NCI-H82 treated with DMSO at 0.1 percent for 48 hours (cell line): ENCODE measurements at regions not wholly inside any gene's neighbourhood (a gene's known extent, or its start where the extent isn't known, plus 50 kb on each side); places are given as distances from the start of the nearest gene placed in this dataset.
"Not testable (repeated sequence)": the region's sequence is repeated elsewhere in the genome, so short reads cannot be mapped to it uniquely, and the experiment has no call there.

ENCODE experiments used
- DNase-seq: peaks from one replicate; lab custom pipeline; 2025; ENCODE audit not compliant: unreplicated experiment; lab: John Stamatoyannopoulos, UW

DNA sequence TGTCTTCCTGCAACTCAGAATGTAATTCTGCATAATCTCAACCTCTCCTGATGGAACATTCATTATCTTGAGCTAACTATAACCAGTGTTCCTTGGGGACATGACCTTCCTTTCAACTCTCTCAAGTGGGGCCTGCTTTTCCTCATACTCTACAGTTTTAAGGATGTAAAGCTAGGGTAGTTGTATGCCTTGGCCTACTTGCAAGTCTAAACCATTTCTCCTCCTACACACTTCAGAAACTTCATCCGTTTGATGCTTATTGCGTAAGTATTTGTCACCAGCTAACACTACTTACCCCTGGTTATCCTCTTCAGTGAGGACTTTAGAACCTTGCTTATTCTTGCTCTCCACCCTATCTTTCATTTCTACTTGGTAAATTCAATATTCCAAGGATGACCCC is 548.9 kb downstream of the HINT1 start:
- DNase-seq = no peak

DNA sequence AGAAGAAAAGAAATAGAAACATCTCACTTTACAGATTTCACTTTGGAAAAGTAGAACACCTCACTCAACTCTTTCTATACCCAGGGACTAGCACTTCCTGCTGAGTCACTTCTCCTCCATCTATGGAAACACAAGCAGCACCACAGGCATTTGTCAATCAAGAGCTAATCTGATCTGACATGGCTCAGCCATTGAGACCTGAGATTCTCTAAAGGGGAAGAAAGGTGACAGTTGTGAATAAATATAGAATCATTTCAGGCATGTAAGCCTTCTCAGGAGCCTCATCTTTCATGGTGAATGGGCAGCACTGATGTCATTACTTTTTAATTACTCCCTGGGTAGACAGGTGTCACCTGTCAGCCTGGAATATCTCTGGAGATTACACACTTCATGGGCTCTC is 559.8 kb downstream of the HINT1 start:
- DNase-seq = no peak

DNA sequence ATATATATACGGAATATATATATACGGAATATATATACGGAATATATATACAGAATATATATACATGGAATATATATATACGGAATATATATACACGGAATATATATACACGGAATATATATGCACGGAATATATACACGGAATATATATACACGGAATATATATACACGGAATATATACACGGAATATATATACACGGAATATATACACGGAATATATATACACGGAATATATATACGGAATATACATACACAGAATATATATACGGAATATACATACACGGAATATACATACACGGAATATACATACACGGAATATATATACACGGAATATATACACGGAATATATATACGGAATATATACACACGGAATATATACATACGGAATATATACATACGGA is 568.4 kb downstream of the HINT1 start:
- not testable (repeated sequence) for DNase-seq

DNA sequence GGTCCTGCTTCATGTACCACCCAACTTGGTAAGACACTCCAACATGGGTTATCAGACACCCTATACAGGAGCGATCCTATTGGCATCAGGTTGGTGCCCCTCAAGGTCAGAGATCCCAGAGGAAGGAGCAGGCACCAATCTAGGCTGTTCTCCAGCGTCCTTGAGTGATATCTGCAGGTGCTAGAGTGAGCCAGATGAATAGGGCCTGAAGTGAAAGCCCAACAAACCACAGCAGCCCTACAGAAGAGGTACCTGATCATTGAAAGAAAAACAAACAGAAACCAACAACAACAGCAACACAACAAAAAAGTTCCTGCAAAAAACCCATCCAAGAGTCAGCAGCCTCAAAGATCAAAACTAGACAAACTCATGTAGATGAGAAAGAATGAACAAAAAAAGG is 584.8 kb downstream of the HINT1 start:
- DNase-seq = no peak

DNA sequence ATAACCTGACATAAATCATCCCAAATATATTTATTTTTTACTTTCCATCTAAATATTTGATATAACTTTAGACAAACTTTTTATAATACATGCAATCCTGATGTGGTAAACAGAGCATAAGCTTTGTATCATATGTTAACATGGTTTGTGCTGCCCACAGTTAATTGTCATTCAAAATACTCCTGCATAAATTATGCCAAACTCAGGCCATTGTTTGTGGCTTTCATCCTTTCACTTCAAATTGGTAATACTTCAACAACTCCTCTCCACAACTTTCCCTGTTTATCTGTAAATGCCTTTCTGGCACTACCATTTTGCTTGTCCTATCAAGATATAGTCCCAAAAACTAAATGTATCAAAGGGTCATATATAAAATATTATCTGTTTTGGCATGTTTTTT is 586.7 kb downstream of the HINT1 start:
- DNase-seq = no peak

DNA sequence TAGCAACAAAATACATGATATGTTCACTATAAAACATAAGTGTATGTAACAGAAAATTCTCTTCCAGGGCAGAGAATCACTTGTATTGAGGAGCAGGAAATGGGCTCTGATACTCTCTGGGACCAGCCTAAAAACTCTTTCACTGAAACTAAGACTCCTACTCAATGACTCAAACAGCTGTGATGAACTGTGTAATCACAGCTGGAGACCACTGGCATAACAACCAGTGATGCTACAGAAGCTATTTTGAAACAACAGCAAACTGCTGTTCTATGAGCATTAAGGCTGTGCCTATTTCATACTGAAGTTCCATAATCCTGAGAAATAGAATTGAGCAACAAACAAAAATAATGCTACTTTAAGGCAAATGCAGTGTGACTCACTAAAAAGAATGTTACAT is 594.0 kb downstream of the HINT1 start:
- no peak for DNase-seq

DNA sequence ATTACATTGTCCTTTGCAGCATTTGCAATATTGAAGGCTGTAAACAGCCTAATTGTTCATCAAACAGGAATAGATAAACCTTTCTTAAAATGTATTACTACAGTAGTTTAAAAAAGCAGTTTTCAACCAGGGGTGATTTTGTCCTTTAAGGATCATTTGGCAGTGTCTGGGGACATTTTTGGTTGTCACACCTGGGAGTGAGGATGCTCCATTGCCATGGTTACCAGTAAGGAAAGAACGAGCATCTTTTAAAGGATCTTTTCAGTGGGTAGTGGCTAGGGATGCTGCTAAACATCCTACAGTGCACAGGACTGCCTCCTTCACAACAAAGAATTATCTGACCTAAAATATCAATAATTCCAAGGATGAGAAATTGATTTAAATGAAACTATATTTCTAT is 596.3 kb downstream of the HINT1 start:
- no peak for DNase-seq

DNA sequence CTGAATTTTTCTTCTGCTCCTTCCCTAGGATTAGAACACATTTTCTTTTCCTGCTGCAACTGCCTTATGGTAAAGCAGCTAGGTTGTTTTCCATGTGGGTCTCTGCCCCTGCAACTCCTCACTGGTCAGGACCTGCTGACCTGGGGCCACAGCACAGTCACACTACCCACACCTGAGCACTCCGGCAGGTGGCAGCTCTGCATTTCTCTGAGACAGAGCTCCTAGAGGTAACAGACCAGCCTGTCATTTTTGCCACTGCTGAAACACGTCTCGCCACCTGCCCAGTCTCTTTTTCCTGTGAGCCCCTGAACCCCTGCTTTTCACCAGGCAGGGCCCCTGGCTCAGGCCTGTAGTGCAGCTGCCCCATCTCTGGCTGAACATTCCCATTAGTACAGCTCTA is 609.6 kb downstream of the HINT1 start:
- no peak for DNase-seq

DNA sequence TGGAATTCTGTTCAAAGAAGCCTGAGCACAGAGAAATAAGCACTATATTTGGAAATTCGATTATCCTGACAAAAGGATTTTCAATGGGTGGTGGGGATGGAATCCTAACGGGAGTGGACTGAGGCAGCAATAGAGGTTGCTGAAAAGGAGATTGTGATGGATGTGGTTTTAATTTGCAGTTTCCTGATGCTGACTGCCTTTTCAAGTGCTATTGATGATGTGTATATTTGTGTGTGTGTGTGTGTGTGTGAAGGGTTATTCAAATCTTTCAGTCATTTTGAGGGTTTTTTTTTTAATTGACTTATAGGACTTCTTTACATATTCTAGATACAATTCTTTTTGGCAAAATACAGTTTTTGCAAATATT is 614.5 kb downstream of the HINT1 start:
- no peak for DNase-seq

DNA sequence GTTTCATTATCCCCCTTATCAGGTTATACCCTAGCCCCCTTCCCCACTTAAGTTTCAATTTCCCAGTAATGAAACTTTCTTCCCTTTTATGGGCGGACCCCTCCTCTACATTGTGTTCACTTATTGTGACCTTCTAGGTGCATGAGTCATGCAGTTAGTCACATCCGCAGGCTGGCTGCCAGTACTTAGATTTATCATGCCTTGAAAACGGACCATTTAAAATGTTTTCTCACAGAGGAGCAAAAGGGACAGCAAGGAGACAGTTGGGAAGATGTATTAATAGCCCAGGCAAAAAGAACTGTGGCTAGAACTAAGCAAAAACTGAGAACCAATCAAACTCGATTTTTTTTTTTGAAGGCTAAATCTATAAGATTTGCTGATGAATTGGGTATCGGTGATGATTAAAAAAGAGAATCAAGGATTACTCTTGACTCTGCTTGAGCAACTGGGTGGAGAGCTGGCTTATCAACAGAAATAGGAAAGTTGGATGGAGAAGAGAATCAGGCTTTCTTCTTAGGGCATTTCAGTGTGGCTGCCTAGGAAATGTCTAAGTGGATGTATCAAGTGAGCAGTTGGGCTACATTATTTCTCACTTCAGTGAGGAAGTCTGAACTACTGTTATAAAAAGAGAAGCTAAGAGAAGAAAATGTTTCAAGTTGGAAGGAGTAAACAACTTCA is 615.0 kb downstream of the HINT1 start:
- DNase-seq = no peak

DNA sequence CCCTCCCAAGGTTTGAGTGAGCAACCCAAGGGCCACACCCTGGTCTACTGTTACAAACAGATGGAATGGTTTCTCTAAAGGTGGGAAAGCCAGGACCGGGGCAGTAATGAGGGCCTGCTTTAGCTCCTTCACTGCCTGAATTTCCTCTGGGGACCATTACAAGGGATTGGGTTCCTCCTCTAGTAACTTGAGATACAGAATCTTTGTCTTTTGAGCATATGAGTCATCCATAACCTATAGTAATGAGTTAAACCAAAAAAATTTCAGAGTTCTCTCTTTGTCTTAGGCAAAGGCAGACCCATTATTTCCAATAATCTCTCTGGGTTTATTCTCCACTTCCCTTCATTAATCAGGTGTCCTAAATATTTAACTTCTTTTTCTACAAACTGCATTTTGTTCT is 618.8 kb downstream of the HINT1 start:
- DNase-seq = no peak

DNA sequence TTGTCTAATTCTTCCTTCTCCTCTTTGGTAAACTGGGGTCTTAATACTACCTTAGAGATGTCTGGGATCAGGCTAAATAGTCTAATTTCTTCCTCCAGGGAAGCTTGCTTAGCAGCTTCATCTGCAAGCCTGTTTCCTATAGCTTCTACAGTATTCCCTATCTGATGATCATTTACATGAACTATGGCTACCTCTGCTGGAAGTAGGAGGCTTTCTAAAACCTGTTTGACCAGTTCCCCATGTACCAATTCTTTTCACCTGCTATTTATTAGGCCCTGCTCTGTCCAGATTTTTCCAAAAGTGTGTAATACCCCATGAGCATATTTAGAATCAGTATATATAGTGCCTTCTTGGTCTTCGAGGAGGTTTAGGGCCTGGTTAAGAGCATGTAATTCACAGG is 619.8 kb downstream of the HINT1 start:
- DNase-seq = no peak

DNA sequence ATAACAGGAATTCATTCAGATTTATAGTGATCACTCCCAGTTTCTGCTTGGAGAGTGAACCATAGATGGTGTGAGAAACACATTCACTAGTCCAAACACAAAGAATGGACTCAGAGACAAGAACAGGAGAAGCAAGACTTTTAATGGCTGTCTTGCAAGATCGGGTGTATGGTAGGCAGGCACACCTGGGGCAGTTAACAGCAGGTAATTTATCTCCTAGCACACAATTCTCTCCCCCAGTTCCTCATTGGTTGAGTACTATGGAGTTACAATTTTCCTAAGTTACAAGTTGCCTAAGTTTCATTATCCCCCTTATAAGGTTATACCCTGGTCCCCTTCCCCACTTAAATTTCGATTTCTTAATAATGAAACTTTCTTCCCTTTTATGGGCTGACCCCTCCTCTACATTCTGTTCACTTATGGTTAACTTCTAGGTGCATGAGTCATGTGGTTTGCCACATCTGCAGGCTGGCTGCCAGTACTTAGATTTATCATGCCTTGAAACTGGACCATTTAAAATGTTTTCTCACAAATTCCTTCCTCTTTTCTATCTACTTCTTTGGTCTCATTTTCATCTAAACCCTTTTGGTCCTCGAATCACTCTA is 623.3 kb downstream of the HINT1 start:
- DNase-seq = no peak

DNA sequence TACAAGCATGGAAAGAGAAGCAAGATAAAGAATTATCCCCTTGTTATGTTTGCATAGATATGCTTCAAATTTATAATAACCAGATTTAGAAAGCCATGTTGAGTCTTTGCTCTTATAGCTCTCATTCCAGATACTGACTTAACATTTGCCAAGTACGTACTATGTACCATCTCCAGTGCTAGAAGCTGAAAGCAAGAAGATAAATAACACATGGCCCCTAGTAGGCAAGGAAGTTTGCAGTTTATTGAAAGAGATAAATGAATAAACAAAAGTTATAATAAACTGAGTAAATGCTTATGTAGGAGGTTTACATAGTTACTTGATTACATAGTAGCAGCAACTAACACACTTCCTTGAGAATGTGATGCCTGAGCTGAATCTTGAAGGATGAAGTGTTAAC is 628.4 kb downstream of the HINT1 start:
- DNase-seq = no peak

DNA sequence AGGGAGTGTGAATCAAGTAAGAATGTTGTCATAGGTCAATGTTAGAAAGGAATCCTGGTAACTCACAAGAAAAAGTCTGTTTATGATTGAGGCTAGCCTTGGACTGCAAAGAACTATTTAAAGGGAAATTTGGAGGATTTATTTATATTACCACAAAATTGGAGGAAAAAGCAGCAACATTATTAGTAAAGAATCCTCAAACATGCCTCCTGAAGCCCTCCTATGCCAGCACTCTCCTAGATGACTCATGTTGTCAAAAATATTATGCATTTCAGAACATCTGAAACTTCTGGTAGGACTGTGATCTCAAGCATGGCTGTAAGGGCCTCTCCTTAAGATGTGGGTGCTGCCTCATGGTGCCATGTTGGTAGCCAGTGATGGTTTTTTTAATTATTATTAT is 628.5 kb downstream of the CHSY3 start:
- DNase-seq = no peak

DNA sequence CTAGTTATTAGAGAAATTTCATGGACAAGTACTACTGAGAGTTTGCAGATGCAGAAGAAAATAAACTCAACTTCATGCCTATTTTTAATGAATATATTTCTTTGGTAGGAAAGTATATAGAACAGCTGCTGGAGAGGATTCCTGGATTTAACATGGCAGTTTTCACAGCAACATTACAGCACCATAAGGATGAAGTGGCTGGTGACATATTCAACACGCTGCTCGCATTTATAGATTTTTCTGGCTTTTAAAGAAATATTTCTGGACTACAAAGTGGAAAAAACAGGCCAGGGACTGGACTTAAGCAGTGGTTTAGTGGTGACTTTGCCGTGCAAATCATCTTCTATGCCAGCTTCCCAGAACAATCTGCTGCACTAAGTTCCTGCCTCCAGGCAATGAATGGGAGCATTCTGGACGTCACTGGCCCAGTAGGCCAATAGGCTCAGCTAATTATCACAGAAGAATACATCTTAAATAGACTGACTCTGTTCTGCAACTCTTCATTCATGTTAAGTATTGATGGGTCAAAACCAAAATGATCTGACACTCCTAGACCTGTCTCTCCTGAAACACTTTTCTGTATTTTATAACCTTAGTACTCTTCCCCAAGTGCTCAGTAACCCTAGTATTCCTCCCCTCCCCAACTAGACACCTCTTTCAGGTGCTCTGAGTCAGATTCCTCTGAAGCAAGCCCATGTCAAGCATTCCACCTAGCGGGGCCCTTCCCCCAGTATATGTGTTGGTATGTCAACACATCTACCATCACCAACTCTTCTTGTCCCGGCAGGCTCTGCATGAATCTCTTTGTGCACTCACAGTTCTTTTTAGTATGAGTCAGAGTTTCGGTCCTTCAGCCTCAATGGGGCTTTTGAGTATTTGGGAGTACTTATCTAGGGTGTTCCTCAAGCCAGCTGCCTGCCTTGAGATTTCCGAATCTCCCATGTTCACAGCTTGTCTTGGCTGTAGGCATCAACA is 625.5 kb downstream of the CHSY3 start:
- DNase-seq = no peak

DNA sequence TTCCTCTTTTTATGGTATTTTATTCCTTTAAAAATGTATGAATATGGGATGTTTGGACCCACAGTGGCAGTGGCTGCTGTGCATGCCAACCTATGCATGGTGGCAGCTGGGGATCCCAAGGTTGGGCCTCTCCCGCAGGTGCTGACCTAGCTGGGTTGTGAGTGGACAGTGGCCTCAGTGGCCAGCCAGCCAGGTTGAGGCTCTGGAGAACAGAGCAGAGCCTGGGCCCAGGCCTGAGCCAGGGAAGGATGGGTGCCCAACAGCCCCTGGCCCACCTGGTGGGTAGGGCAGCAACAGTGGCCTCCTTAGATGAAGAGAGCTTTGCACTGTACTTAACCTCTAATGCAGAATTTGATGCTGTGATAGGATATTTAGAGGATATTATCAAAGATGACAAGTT is 624.8 kb downstream of the CHSY3 start:
- no peak for DNase-seq

DNA sequence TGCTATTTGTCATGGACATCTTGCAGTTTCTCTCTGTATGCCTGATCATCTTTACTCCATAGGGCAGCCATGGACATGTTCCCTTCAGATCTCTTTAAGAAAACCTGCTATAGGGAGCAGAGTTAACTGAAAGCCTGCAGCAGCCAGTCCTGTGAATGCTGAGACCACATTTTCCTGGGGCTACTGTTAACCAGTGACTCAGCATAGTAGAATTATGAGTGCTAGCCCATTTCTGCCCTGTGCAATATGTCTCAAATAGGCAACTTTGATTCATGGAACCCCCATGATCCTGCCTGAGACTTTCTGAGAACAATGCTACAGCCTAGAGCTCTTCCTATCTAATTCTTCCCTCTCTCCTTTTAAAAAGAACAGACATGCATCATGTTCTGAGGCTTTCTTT is 624.2 kb downstream of the CHSY3 start:
- no peak for DNase-seq

DNA sequence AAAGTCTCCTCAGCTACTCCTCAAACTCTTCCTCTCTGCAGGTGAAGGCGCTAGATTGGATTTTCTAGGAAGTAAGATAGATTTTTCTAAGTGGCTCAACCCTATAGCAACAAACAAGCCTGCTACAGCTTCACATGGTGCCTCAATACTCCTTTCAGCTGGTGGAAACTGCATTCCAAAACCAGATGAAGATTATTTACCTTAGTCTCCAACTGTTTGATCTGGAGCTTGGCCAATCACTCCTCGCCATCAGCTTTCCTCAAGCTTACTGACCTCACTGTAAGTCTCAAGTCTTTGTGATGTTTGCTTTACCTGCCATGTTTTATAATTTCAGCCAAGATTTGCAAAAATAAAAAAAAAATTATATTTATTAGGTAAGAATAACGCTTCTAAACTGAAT is 622.4 kb downstream of the CHSY3 start:
- no peak for DNase-seq

DNA sequence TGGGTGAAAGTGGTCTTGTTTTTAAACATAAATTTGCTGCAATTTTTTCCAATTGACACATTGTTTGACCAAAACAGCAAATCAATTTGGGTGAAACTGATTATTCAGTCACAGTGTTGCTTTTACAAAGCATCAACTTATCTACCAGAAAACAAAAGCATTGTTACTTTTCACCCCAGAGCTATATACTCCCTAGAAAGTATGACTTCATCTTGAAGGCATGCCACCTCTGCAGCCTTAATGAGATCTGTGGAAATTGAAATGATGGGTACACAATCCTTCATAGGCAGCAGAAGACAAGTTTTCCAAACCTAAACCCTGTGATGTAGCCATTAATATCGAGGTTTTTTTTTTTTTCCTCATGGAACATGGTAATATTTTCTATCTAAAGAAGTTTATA is 615.9 kb downstream of the CHSY3 start:
- DNase-seq = no peak

DNA sequence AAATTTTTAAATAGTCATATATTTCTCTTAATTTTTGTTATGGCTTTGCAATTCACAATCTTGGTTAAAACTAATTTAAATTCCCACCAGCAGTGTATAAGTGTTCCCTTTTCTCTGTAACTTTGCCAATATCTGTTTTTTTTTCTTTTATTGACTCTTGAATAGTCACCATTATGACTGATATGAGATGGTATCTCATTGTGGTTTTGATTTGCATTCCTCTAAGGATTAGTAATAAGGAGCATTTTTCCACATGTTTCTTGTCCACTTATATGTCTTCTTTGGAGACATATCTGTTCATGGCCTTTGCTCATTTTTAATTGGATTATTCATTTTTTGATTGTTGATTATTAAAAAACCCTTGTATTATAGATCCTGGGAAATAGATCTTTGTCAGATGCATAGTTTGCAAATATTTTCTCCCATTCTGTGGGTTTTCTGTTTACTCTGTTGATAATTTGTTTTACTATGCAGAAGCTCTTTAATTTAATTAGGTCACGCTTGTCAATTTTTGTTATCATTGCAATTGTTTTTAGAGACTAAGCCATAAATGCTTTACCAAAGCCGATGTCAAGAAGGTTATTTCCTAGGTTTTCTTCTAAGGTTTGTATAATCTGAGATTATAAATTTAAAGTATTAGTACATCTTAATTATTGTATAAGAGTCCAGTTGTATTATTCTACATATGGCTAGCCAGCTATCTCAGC is 610.9 kb downstream of the CHSY3 start:
- no peak for DNase-seq

DNA sequence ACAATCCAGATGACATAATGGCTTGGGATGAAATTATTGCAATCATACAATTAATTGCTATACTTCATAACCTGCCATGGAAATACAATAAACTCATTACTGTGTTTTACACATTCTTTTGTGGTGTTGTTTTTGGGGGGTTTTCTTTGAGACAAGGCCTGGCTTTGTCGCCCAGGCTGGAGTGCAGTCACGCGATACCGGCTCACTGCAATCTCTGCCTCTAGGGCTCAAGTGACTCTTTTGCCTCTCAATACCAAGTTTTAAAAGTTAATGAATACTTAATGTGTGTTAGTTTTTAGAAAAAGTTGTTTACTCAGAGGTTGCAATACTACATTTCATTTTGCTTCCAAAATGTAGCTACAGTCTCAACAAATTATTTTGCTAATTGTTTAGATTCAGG is 598.4 kb downstream of the CHSY3 start:
- no peak for DNase-seq
